Testis (tissue), 2 donors: ENCODE measurements at regions not wholly inside any gene's neighbourhood (a gene's known extent, or its start where the extent isn't known, plus 50 kb on each side); places are given as distances from the start of the nearest gene placed in this dataset.

Experiments used
- DNase-seq: peaks from one replicate; pipeline ENCODE4 v3.0.0-alpha.2; 2019
- H3K27ac ChIP-seq, 2 donors: fragments of 200-600 bp; sonication (generic); one replicate each; pipeline ENCODE4 v1.5.1; 2019
- H3K27me3 ChIP-seq: fragments of 200-600 bp; sonication (generic); one replicate; pipeline ENCODE4 v1.5.1; 2019
- H3K36me3 ChIP-seq: fragments of 200-600 bp; sonication (generic); one replicate; pipeline ENCODE4 v1.5.1; 2017; ENCODE audit warnings: low read depth; ENCODE audit errors: missing control alignments
- H3K4me1 ChIP-seq: fragments of 200-600 bp; sonication (generic); one replicate; pipeline ENCODE4 v1.5.1; 2019
- H3K4me3 ChIP-seq, 2 donors: fragments of 200-600 bp; sonication (generic); one replicate each; pipeline ENCODE4 v1.5.1; 2017 to 2019
- H3K9me3 ChIP-seq: fragments of 200-600 bp; sonication (generic); one replicate; pipeline ENCODE4 v1.5.1; 2017
- POLR2A ChIP-seq: fragments of 450-650 bp; IDR thresholded peaks from one replicate; pipeline ENCODE4 v1.6.1; 2017; ENCODE audit warnings: antibody characterized with exemption, mild to moderate bottlenecking, moderate library complexity
- WGBS, 2 donors: methylation state at CpG; one replicate each; pipeline ENCODE4 v1.1.5; 2018; 5-methylcytosine and 5-hydroxymethylcytosine counted together
- intact Hi-C: fragments of 100-400 bp; cut with DNase I; formaldehyde crosslinking; loops from one replicate; pipeline ENCODE4 v1.15.1; 2023; ENCODE audit warnings: low total_unique reads
- TF ChIP-seq, protein P1 (sequence below), 3 experiments: fragments of 450-650 bp in 2 of 3; fragments of 200-600 bp in 1 of 3; sonication (generic) in 1 of 3; IDR thresholded peaks; one replicate each; pipeline ENCODE4 v1.5.1; 2016 to 2019; ENCODE audit warnings: antibody characterized with exemption in 3 of 3, mild to moderate bottlenecking in 2 of 3, moderate library complexity in 1 of 3

DNA sequence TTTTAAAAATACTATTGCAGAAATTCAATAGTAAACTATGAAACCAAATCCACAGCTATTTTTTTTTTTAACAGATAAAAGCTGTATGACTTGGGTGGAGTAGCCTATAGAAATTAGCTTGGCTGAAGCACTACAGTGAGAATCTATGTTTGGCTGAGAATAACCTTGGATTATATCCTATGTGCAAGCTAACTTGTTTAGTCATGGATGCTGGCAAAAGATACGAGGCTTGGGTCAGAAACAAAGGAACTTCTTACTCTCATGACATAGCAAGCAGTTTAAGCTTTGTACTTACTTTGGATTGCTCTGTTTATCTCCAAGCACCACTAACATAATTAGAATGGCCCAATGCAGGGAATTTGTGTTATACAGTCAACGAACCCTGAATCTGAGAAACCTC lies 119.2 kb upstream of the GRID2 start:
- Histone ChIP-seq H3K27me3 (no peaks in the 10 kb centered on the region), H3K4me1 (no peaks in the 10 kb centered on the region), H3K4me3 (peak overlapping the region in 1 of 2 donors; percentile 51), H3K36me3 (no peaks in the 10 kb centered on the region), H3K27ac (no peak overlapping the region), H3K9me3 (no peaks in the 10 kb centered on the region)
- intact Hi-C loops = no loop called here
- no peak for DNase-seq
- 40 to 63% methylated on average over 2 of the region's 2 CpGs for WGBS, 2 donors
- TF ChIP-seq POLR2A = no peak
- TF ChIP-seq, protein P1, sequence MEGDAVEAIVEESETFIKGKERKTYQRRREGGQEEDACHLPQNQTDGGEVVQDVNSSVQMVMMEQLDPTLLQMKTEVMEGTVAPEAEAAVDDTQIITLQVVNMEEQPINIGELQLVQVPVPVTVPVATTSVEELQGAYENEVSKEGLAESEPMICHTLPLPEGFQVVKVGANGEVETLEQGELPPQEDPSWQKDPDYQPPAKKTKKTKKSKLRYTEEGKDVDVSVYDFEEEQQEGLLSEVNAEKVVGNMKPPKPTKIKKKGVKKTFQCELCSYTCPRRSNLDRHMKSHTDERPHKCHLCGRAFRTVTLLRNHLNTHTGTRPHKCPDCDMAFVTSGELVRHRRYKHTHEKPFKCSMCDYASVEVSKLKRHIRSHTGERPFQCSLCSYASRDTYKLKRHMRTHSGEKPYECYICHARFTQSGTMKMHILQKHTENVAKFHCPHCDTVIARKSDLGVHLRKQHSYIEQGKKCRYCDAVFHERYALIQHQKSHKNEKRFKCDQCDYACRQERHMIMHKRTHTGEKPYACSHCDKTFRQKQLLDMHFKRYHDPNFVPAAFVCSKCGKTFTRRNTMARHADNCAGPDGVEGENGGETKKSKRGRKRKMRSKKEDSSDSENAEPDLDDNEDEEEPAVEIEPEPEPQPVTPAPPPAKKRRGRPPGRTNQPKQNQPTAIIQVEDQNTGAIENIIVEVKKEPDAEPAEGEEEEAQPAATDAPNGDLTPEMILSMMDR (IDR thresholded peaks at IDR 0.05) = no peak

DNA sequence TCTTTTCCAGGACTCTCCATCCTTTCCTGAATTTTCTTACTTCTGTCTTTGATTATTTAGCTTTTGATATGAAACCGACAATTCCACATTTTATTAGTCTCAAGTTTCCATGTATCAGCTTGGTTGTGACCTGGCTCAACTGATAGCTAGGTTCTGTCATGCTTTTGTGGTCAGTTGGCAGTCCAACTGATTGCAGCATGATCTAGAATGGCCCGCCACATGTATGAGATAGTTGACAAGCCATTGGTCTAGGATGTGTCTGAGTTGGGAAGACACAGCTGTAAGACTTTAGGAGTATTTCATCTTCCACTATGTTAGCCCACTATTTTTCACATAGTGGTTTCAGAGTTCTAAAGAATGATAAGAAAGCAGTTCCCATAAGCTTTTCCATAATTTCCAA lies 117.5 kb upstream of the GRID2 start:
- no peaks in the 10 kb centered on the region for H3K4me1 ChIP-seq
- intact Hi-C loops = no loop called here

DNA sequence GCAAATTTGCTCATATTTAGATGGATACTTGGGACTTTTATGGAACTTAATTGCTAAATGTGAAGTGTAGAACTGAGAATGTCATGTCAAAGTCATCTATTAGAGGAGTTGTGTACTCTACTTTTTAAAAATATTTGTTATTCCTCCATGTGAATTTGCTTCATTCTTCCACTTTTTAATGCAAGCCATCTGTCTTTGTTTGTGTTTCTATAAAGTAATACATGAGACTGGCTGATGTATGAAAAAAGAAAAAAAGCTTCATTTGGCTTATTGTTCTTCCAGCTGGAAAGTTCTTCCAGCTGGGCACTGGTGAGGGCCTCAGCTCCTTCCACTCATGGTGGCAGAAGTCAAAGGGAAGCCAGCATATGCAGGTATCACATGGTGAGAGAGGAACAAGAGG lies 114.6 kb upstream of the GRID2 start:
- no peak for TF ChIP-seq POLR2A
- TF ChIP-seq, protein P1 (IDR thresholded peaks at IDR 0.05) = no peak
- H3K4me1 ChIP-seq = no peaks in the 10 kb centered on the region
- no peaks in the 10 kb centered on the region for H3K9me3 ChIP-seq
- DNase-seq = no peak
- no peaks in the 10 kb centered on the region for H3K27me3 ChIP-seq
- H3K36me3 ChIP-seq = no peaks in the 10 kb centered on the region
- intact Hi-C loops = no loop called here
- H3K4me3 ChIP-seq = no peak overlapping the region
- no peak overlapping the region for H3K27ac ChIP-seq

More for the DNA sequence above, 117.5 kb upstream of the GRID2 start:
- DNase-seq = no peak
- H3K27me3 ChIP-seq = no peaks in the 10 kb centered on the region
- no peak overlapping the region for H3K4me3 ChIP-seq
- H3K9me3 ChIP-seq = no peaks in the 10 kb centered on the region
- no peaks in the 10 kb centered on the region for H3K36me3 ChIP-seq
- 90 to 92% methylated on average over 2 of the region's 2 CpGs for WGBS, 2 donors
- TF ChIP-seq, protein P1 (IDR thresholded peaks at IDR 0.05) = no peak
- TF ChIP-seq POLR2A = no peak
- no peak overlapping the region for H3K27ac ChIP-seq

DNA sequence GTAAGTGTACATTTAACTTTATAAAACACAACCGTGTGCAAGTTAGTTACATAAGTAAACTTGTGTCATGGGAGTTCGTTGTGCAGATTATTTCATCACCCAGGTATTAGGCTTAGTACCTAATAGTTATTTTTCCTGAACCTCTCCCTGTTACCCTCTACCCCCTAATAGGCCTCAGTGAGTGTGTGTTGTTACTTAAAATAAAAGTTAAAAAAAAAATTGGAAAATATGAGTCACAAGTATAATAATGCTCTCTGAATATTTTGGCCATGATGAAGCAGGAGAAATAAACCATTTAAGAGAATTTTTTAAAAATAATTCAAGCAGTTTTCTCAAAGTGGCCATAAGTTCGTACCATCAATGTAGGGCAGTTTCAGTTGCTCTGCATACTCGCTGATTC lies 105.1 kb upstream of the GRID2 start:
- Histone ChIP-seq H3K27ac (no peak overlapping the region), H3K36me3 (no peaks in the 10 kb centered on the region), H3K4me1 (no peaks in the 10 kb centered on the region), H3K27me3 (no peaks in the 10 kb centered on the region), H3K9me3 (no peaks in the 10 kb centered on the region), H3K4me3 (no peak overlapping the region)
- intact Hi-C loops = no loop called here
- TF ChIP-seq, protein P1 (IDR thresholded peaks at IDR 0.05) = no peak
- no peak for TF ChIP-seq POLR2A
- WGBS, 2 donors = 91 to 92% methylated on average over 4 of the region's 4 CpGs
- no peak for DNase-seq

DNA sequence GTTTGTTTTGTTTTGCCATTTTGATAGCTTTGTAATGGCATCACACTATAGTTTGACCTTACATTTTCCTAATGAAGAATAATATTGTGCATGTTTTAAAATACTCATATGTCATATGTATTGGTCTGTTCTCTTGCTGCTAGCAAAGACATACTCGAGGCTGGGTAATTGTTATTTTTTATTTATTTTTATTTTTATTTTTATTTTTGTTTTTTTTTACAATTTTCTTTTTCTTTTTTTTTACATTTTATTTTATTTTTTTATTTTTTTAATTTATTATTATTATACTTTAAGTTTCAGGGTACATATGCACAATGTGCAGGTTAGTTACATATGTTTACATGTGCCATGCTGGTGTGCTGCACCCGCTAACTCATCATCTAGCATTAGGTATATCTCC lies 104.6 kb upstream of the GRID2 start:
- TF ChIP-seq, protein P1 (IDR thresholded peaks at IDR 0.05) = no peak
- TF ChIP-seq POLR2A = no peak
- no peaks in the 10 kb centered on the region for H3K27me3 ChIP-seq
- no peak overlapping the region for H3K27ac ChIP-seq
- H3K9me3 ChIP-seq = no peaks in the 10 kb centered on the region
- H3K4me3 ChIP-seq = no peak overlapping the region
- no peak for DNase-seq
- H3K36me3 ChIP-seq = no peaks in the 10 kb centered on the region
- WGBS, 2 donors = 87 to 97% methylated on average over 2 of the region's 2 CpGs
- intact Hi-C loops = no loop called here
- H3K4me1 ChIP-seq = no peaks in the 10 kb centered on the region
